Transverse colon (tissue), 4 donors: ENCODE measurements at regions not wholly inside any gene's neighbourhood (a gene's known extent, or its start where the extent isn't known, plus 50 kb on each side); places are given as distances from the start of the nearest gene placed in this dataset.

Experiments
- DNase-seq: peaks from one replicate; pipeline ENCODE4 v3.0.0-alpha.2; 2019
- H3K27ac ChIP-seq, 4 donors: fragments of 200-600 bp; sonication (generic); 2 replicates each; pipeline ENCODE4 v1.5.1; 2016 to 2018; ENCODE audit warnings: inconsistent platforms in 4 of 4
- H3K27me3 ChIP-seq: fragments of 200-600 bp; sonication (generic); 2 replicates; pipeline ENCODE4 v1.5.1; 2017; ENCODE audit warnings: inconsistent platforms
- H3K36me3 ChIP-seq, 4 donors: fragments of 200-600 bp; sonication (generic); 2 replicates each; pipeline ENCODE4 v1.5.1; 2017 to 2019; ENCODE audit warnings: inconsistent platforms in 4 of 4
- H3K4me1 ChIP-seq, 4 donors: fragments of 200-600 bp; sonication (generic); 2 replicates each; pipeline ENCODE4 v1.5.1; 2017 to 2020; ENCODE audit warnings: inconsistent platforms in 4 of 4
- H3K4me3 ChIP-seq, 4 donors: fragments of 200-600 bp; sonication (generic); 1 replicate in 1 of 4; 2 replicates in 3 of 4; pipeline versions ENCODE4 v1.5.1 to v1.6.1; 2017 to 2019; ENCODE audit warnings: inconsistent platforms in 4 of 4
- H3K9me3 ChIP-seq, 2 donors: fragments of 200-600 bp; sonication (generic); 2 replicates each; pipeline ENCODE4 v1.5.1; 2017 to 2019; ENCODE audit warnings: inconsistent platforms in 2 of 2
- EP300 ChIP-seq: sonication (generic); formaldehyde crosslinking; IDR thresholded peaks from one replicate; pipeline ENCODE4 v1.6.1; 2017; ENCODE audit warnings: antibody characterized with exemption, low read depth
- POLR2A ChIP-seq: fragments of 450-650 bp; IDR thresholded peaks from one replicate; pipeline ENCODE4 v1.6.1; 2016; ENCODE audit warnings: antibody characterized with exemption, mild to moderate bottlenecking, moderate library complexity
- POLR2AphosphoS5 ChIP-seq, 3 donors: sonication (generic); formaldehyde crosslinking; IDR thresholded peaks; one replicate each; pipeline ENCODE4 v1.6.1; 2016; ENCODE audit warnings: antibody characterized with exemption in 3 of 3
- WGBS, 2 donors: methylation state at CpG; one replicate each; pipeline ENCODE4 v1.1.5; 2018; ENCODE audit warnings: low coverage in 1 of 2; 5-methylcytosine and 5-hydroxymethylcytosine counted together
- in situ Hi-C, 4 donors: fragments of 200-750 bp; cut with MboI; loops; one replicate each; pipeline versions ENCODE4 v1.15.0 to v1.15.1; 2017; ENCODE audit warnings: low sequenced_read_pairs in 3 of 4, low pct_ligation_motif_present in 1 of 4, low pct_unique_long_range_greater_than_20kb in 1 of 4
- intact Hi-C: fragments of 100-400 bp; cut with DNase I; formaldehyde crosslinking; loops from one replicate; pipeline ENCODE4 v1.15.1; 2023; ENCODE audit warnings: low total_unique reads
- TF ChIP-seq, protein P1 (sequence below), 5 experiments: fragments of 200-600 bp in 3 of 5; fragments of 450-650 bp in 2 of 5; sonication (generic) in 3 of 5; IDR thresholded peaks; 1 replicate in 2 of 5; 2 replicates in 3 of 5; pipeline ENCODE4 v1.5.1; 2016 to 2017; ENCODE audit warnings: antibody characterized with exemption in 5 of 5, inconsistent platforms in 3 of 5, mild to moderate bottlenecking in 2 of 5, moderate library complexity in 1 of 5

DNA sequence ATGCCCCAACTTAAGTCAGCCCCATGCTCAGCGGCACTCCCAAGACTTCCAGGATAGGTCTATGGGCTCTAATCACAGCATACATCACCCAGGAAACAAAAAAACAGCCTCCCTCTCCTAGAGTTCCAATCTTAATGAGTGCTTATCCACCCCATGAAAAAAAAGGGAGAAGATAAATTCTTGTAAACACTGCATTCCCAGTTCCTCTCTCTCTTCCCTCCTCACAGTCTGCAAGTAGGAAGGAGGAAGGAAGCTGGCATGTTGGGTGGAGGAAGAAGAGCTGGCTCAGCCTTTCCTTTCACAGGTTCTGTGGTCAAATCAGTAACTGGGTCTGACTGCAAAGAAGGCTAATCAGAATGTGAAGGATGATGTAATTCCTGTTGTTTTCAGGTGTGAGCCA, 69.9 kb upstream of the ZC3H11B start:
- intact Hi-C loops (no loop called here), in situ Hi-C loops (no loop called here)
- no peak for DNase-seq
- TF ChIP-seq POLR2A, result no peak
- no peak for TF ChIP-seq EP300
- TF ChIP-seq, protein P1, sequence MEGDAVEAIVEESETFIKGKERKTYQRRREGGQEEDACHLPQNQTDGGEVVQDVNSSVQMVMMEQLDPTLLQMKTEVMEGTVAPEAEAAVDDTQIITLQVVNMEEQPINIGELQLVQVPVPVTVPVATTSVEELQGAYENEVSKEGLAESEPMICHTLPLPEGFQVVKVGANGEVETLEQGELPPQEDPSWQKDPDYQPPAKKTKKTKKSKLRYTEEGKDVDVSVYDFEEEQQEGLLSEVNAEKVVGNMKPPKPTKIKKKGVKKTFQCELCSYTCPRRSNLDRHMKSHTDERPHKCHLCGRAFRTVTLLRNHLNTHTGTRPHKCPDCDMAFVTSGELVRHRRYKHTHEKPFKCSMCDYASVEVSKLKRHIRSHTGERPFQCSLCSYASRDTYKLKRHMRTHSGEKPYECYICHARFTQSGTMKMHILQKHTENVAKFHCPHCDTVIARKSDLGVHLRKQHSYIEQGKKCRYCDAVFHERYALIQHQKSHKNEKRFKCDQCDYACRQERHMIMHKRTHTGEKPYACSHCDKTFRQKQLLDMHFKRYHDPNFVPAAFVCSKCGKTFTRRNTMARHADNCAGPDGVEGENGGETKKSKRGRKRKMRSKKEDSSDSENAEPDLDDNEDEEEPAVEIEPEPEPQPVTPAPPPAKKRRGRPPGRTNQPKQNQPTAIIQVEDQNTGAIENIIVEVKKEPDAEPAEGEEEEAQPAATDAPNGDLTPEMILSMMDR (IDR thresholded peaks at IDR 0.05), result no peak
- no peak for TF ChIP-seq POLR2AphosphoS5 (IDR thresholded peaks at IDR 0.05)
- H3K4me3 ChIP-seq, result no peak overlapping the region
- H3K36me3 ChIP-seq, result no peaks in the 10 kb centered on the region
- H3K27ac ChIP-seq, result no peak overlapping the region
- no peaks in the 10 kb centered on the region for H3K9me3 ChIP-seq
- no peaks in the 10 kb centered on the region for H3K27me3 ChIP-seq
- WGBS, 2 donors, result 89% methylated on average over 1 of the region's 1 CpG; no CpG with 5 or more reads in 1 of the 2 donors
- H3K4me1 ChIP-seq, result no peaks in the 10 kb centered on the region

DNA sequence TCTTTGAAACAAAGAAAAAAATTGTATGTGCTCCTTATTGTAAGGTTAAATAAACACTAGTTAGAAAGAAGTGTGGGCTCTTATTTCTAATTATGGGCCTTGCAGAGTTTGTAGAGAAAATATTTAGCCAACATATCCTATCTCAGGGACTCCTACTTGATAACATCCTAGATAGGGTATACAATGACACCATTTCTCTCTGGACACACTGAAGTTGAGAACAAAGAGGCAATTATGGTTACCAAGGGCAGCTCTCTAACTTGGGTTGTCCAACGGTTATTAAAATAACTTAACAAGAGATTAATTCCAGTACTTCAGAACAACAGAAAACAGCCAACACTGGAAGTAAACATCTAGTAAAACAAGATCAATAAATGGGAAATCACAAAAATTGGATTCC, 69.0 kb upstream of the ZC3H11B start:
- in situ Hi-C loops (no loop called here), intact Hi-C loops (no loop called here)
- Histone ChIP-seq H3K9me3 (no peaks in the 10 kb centered on the region), H3K4me3 (no peak overlapping the region), H3K36me3 (no peaks in the 10 kb centered on the region), H3K4me1 (no peaks in the 10 kb centered on the region), H3K27ac (no peak overlapping the region), H3K27me3 (no peaks in the 10 kb centered on the region)
- 50 to 53% methylated on average over 1 of the region's 1 CpG for WGBS, 2 donors
- TF ChIP-seq POLR2AphosphoS5 (IDR thresholded peaks at IDR 0.05), result no peak
- no peak for DNase-seq

DNA sequence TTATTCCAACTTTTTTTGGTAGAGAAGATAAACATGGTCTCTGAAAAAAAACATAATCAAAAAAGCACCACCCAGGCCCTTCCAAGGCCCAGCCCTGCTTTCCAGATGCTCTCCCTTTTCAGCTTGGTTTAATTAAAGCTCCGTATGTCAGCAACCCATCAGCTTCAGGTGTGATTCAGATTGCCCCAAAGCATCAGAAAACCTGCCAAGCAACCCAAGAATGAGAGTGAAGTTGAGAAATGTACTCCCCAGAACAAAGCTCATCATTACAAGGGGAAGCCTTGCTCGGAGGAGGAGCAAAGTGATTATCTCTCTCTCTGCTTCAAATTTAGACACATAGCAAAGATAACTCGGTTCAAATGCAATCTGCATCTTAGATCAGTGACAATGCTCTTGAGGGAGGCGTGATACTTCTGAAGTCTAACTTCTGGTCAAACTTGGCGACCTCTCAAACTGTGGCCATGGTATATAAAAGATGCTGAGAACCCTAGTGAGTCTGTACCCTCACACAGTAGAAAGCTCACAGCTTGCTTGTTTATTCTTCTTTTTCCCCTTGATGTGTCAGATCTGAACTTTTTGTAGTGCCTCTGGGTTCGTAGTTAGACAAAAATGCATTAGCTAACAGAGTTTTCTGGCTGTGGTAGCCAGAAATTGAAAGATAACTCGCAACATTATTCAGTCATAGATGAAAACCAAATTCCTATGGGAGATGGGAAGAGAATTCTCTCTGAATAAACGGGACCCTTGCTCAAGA, 63.3 kb upstream of the ZC3H11B start:
- H3K27ac ChIP-seq, result no peak overlapping the region
- no peaks in the 10 kb centered on the region for H3K27me3 ChIP-seq
- H3K36me3 ChIP-seq, result no peaks in the 10 kb centered on the region
- no peaks in the 10 kb centered on the region for H3K4me1 ChIP-seq
- no peak for TF ChIP-seq EP300
- no peak for TF ChIP-seq POLR2AphosphoS5 (IDR thresholded peaks at IDR 0.05)
- TF ChIP-seq, protein P1 (IDR thresholded peaks at IDR 0.05), result no peak
- TF ChIP-seq POLR2A, result no peak
- no peaks in the 10 kb centered on the region for H3K9me3 ChIP-seq
- in situ Hi-C loops, result no loop called here
- 41 to 64% methylated on average over 2 to 8 of the region's 8 CpGs for WGBS, 2 donors
- H3K4me3 ChIP-seq, result no peak overlapping the region
- DNase-seq, result no peak
- intact Hi-C loops, result no loop called here

DNA sequence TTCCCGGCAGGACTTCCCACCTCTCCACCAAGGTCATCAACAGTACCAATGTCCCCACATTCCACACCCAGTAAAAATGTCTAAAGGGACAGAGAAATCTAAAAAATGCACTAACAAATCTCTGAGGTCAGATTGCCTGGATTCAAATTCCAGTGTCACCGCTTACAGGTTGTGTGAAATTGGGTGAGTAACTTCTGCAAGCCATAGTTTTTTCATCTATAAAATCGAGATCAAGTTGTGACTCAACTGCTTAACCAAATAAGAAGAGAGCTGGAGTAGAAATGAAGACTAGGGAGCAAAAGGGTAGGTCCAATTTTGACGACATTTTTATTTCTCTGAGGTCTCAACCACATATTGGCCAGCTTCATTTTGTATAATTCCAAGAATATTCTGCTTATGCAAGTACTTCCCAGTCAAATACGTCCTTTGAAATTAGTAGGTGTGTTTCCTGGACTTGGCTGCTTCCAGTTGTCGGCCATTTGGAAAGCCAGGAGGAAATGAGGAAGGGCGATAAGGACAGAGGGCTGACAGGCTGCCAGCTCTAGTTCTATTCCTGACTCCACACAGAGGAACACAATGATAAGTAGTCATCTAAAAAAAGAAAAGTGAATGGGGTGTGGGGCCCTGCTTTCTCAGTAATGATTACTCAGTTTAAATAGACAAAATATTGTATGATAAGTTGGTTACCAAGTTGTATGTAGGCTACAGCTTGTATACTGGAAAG, 57.7 kb upstream of the ZC3H11B start:
- Histone ChIP-seq H3K27me3 (no peaks in the 10 kb centered on the region), H3K27ac (no peak overlapping the region), H3K4me1 (no peaks in the 10 kb centered on the region), H3K36me3 (no peaks in the 10 kb centered on the region), H3K4me3 (no peak overlapping the region), H3K9me3 (no peaks in the 10 kb centered on the region)
- 69 to 72% methylated on average over 5 to 7 of the region's 7 CpGs for WGBS, 2 donors
- in situ Hi-C loops (loop anchor here in 1 of 4 donors (25.0 kb wide), 1 partner anchor 1358 kb away; no protein-coding TSS in a partner anchor), intact Hi-C loops (no loop called here)
- no peak for TF ChIP-seq EP300
- no peak for TF ChIP-seq POLR2AphosphoS5 (IDR thresholded peaks at IDR 0.05)
- TF ChIP-seq POLR2A, result no peak
- TF ChIP-seq, protein P1 (IDR thresholded peaks at IDR 0.05), result no peak
- no peak for DNase-seq
